NT2/D1 (cell line): ENCODE measurements at regions not wholly inside any gene's neighbourhood (a gene's known extent, or its start where the extent isn't known, plus 50 kb on each side); places are given as distances from the start of the nearest gene placed in this dataset.

Experiments
- YY1 ChIP-seq: IDR thresholded peaks from 2 replicates; pipeline ENCODE4 v1.6.1; 2011; ENCODE audit not compliant: insufficient read length, insufficient read depth
- ZNF274 ChIP-seq: IDR thresholded peaks from 2 replicates; pipeline ENCODE4 v1.6.1; 2011; ENCODE audit warnings: mild to moderate bottlenecking, low read depth, low read length

DNA sequence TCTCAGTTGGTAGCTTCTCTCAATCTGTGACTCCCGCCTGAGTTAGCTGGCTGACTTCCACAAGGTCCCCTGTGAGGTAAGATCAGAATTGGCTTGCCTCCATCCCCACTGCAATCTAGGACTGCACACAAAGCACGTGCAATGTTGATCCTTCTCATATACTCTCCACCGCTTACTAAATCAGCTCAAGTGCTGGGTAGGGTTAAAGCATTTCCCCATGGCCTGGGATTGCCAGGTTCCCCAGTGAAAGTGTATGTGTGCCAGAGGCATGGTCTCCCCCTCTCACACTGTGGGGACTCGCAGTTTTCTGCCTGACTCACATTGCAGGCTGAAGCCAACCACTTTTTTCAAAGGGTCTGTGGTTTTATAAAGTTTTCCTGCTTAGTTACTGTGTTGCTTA lies 886.9 kb downstream of the FAM133A start:
- no peak for TF ChIP-seq ZNF274
- no peak for TF ChIP-seq YY1
